ENCODE measurements at regions not wholly inside any gene's neighbourhood (a gene's known extent, or its start where the extent isn't known, plus 50 kb on each side); places are given as distances from the start of the nearest gene placed in this dataset.

DNA sequence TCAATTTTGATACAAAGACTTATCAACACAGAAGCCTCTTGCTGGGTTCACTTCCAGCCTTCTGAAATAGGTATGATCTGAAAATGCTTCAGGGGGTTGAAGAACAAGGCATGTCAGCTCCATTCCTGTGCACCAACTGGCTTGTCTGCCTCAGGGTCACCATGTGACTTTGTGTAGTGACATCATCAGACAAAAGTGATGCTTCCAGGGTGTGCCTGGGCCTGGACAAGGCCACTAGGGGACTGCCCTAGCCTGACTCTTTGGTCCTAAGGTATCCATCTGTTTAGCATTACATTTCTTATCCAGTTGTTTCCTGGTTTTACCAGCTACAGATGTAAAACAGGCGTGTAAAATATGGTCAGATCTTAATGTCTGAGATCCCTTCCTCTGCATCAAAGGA, 155.6 kb downstream of the CAND1 start:
- TF ChIP-seq, protein P1, sequence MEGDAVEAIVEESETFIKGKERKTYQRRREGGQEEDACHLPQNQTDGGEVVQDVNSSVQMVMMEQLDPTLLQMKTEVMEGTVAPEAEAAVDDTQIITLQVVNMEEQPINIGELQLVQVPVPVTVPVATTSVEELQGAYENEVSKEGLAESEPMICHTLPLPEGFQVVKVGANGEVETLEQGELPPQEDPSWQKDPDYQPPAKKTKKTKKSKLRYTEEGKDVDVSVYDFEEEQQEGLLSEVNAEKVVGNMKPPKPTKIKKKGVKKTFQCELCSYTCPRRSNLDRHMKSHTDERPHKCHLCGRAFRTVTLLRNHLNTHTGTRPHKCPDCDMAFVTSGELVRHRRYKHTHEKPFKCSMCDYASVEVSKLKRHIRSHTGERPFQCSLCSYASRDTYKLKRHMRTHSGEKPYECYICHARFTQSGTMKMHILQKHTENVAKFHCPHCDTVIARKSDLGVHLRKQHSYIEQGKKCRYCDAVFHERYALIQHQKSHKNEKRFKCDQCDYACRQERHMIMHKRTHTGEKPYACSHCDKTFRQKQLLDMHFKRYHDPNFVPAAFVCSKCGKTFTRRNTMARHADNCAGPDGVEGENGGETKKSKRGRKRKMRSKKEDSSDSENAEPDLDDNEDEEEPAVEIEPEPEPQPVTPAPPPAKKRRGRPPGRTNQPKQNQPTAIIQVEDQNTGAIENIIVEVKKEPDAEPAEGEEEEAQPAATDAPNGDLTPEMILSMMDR (IDR thresholded peaks at IDR 0.05 in 8 of 11, conservative IDR thresholded peaks at IDR 0.05 in 3 of 11), result no peak
- TF ChIP-seq POLR2A (IDR thresholded peaks at IDR 0.05), result no peak
- no peak for TF ChIP-seq POLR2AphosphoS5 (IDR thresholded peaks at IDR 0.05)

Data from spleen (tissue), 7 donors.